HL-60 (cell line): ENCODE measurements at regions not wholly inside any gene's neighbourhood (a gene's known extent, or its start where the extent isn't known, plus 50 kb on each side); places are given as distances from the start of the nearest gene placed in this dataset.

Experiments used
- DNase-seq, 2 experiments: peaks; one replicate each; pipeline ENCODE4 v3.0.0-alpha.2; 2010 to 2020; ENCODE audit warnings: low read depth in 1 of 2, low spot score in 1 of 2
- H3K27ac ChIP-seq: fragments of 250-450 bp; sonication (Bioruptor Pico); replicated peaks from 2 replicates; pipeline ENCODE4 v1.5.1; 2020; ENCODE audit warnings: mild to moderate bottlenecking, moderate library complexity
- H3K27me3 ChIP-seq: fragments of 250-450 bp; sonication (Bioruptor Pico); 2 replicates; pipeline ENCODE4 v1.5.1; 2021; ENCODE audit warnings: mild to moderate bottlenecking, moderate library complexity; ENCODE audit not compliant: insufficient read depth, poor library complexity, severe bottlenecking
- H3K4me3 ChIP-seq: replicated peaks from 2 replicates; pipeline ENCODE4 v1.5.1; 2011; ENCODE audit warnings: mild to moderate bottlenecking, control low read depth, low read length; ENCODE audit not compliant: insufficient read depth
- CTCF ChIP-seq: IDR thresholded peaks from one replicate; pipeline ENCODE4 v1.5.1; 2011; ENCODE audit warnings: low read length, control low read depth, inconsistent platforms; ENCODE audit not compliant: insufficient read depth
- GABPA ChIP-seq: IDR thresholded peaks from 2 replicates; pipeline ENCODE4 v1.6.1; 2012; ENCODE audit warnings: low read depth
- POLR2AphosphoS5 ChIP-seq: IDR thresholded peaks from 2 replicates; pipeline ENCODE4 v1.6.1; 2012; ENCODE audit warnings: low read depth
- REST ChIP-seq: IDR thresholded peaks from 2 replicates; pipeline ENCODE4 v1.6.1; 2012; ENCODE audit warnings: low read depth; ENCODE audit not compliant: insufficient replicate concordance
- SPI1 ChIP-seq: IDR thresholded peaks from 2 replicates; pipeline ENCODE4 v1.6.1; 2012; ENCODE audit warnings: low read depth, mild to moderate bottlenecking, borderline replicate concordance

- TF ChIP-seq POLR2AphosphoS5 (no peak), SPI1 (no peak), CTCF (no peak), GABPA (no peak), REST (no peak)
- Histone ChIP-seq H3K27ac (no peak overlapping the region), H3K27me3 (peaks cover 3% of the 10 kb centered on the region), H3K4me3 (no peak overlapping the region)
- no peak for DNase-seq
These were observed 658.0 kb downstream of the PTPRU start for GRCh38 chr1:29894311-29894710.

GRCh38 chr1:29893806-29894205, 657.5 kb downstream of the PTPRU start:
- TF ChIP-seq REST (no peak), SPI1 (no peak), CTCF (no peak), GABPA (no peak), POLR2AphosphoS5 (no peak)
- no peak for DNase-seq
- H3K27me3 ChIP-seq = peaks cover 3% of the 10 kb centered on the region

GRCh38 chr1:29893046-29893723, 656.9 kb downstream of the PTPRU start:
- TF ChIP-seq SPI1 = no peak
- TF ChIP-seq GABPA = no peak
- TF ChIP-seq POLR2AphosphoS5 = no peak
- no peak for TF ChIP-seq REST
- no peak for TF ChIP-seq CTCF

More at GRCh38 chr1:29893806-29894205, 657.5 kb downstream of the PTPRU start:
- H3K27ac ChIP-seq = no peak overlapping the region
- no peak overlapping the region for H3K4me3 ChIP-seq

More at GRCh38 chr1:29893046-29893723, 656.9 kb downstream of the PTPRU start:
- Histone ChIP-seq H3K27me3 (peaks cover 3% of the 10 kb centered on the region), H3K4me3 (no peak overlapping the region), H3K27ac (no peak overlapping the region)
- no peak for DNase-seq
